Pancreas (tissue), 10 donors: ENCODE measurements at regions not wholly inside any gene's neighbourhood (a gene's known extent, or its start where the extent isn't known, plus 50 kb on each side); places are given as distances from the start of the nearest gene placed in this dataset.

ENCODE experiments used
- ATAC-seq, 4 donors: fragments of 200-7000 bp; cut with Tn5 transposase; one replicate each; pipeline versions ENCODE4 v1.8.0 to v1.9.1; 2020; ENCODE audit warnings: mild to moderate bottlenecking in 4 of 4, moderate library complexity in 4 of 4
- DNase-seq, 6 donors: peaks; one replicate each; pipeline ENCODE4 v3.0.0-alpha.2; 2020
- FAIRE-seq: peaks from 2 replicates; lab custom pipeline; 2012; peaks lifted over from hg19 to GRCh38; lab: Jason Lieb, UNC
- H3K27ac ChIP-seq, 4 donors: fragments of 200-600 bp; sonication (generic); 1 replicate in 3 of 4; 2 replicates in 1 of 4; pipeline versions ENCODE4 v1.5.0 to v1.8.0; 2020
- H3K27me3 ChIP-seq, 4 donors: fragments of 200-600 bp; one replicate each; pipeline ENCODE4 v1.8.0; 2021
- H3K36me3 ChIP-seq, 3 donors: fragments of 200-600 bp; sonication (generic) in 1 of 3; one replicate each; pipeline versions ENCODE4 v1.5.0 to v1.8.0; 2020 to 2021
- H3K4me1 ChIP-seq, 3 donors: fragments of 200-600 bp; one replicate each; pipeline ENCODE4 v1.8.0; 2021
- H3K4me3 ChIP-seq, 4 donors: fragments of 200-600 bp; sonication (generic) in 2 of 4; one replicate each; pipeline versions ENCODE4 v1.5.0 to v1.8.0; 2020 to 2021
- H3K9me3 ChIP-seq, 4 donors: fragments of 200-600 bp; one replicate each; pipeline ENCODE4 v1.8.0; 2021
- CTCF ChIP-seq, 4 donors: fragments of 200-600 bp; sonication (generic) in 3 of 4; IDR thresholded peaks; one replicate each; pipeline versions ENCODE4 v1.5.0 to v1.8.0; 2021; ENCODE audit warnings: antibody characterized with exemption in 4 of 4
- WGBS, 2 donors: extraction: QIAGEN DNeasy Blood & Tissue Kit; methylation state at CpG; one replicate each; pipeline ENCODE4 v1.1.7; 2013; 5-methylcytosine and 5-hydroxymethylcytosine counted together
- intact Hi-C, 3 donors: fragments of 100-400 bp; cut with DNase I; formaldehyde crosslinking; loops; one replicate each; pipeline versions ENCODE4 v1.11.1 to v1.14.2; 2022
- donor health status: healthy with polysubstance abuse.
- donor health status: DM: no; HTN: no; CAD: no; lungs with moderate emphysema.
- donor health status: DM: no; HTN: no; CAD: no.
- donor health status: control.
- donor health status: control.
- donor health status: Bipolar disorder and iron deficiency.
- donor health status: DM: yes; HTN: yes; CAD: no.
- donor health status: DM: no; HTN: no; CAD: no.
- donor health status: DM: no; HTN: no; CAD: no.
- donor health status: DM: yes; HTN: yes; CAD: no.

GRCh38 chr14:25121337-25122129, 71.6 kb upstream of the STXBP6 start:
- 89 to 91% methylated on average over 3 of the region's 3 CpGs for WGBS, 2 donors
- ATAC-seq: peak in 2 of 4 donors; percentile 36 to 58

GRCh38 chr14:25120261-25120660, 70.3 kb upstream of the STXBP6 start:
- no peak for TF ChIP-seq CTCF (IDR thresholded peaks at IDR 0.05)
- Histone ChIP-seq H3K4me1 (no peaks in the 10 kb centered on the region), H3K9me3 (no peaks in the 10 kb centered on the region), H3K4me3 (no peak overlapping the region), H3K27me3 (no peaks in the 10 kb centered on the region), H3K27ac (no peak overlapping the region), H3K36me3 (no peaks in the 10 kb centered on the region)
- DNase-seq (no peak), FAIRE-seq (no peak), ATAC-seq (no peak)
- 61 to 67% methylated on average over 3 of the region's 3 CpGs for WGBS, 2 donors
- intact Hi-C loops: no loop called here

More at GRCh38 chr14:25121337-25122129, 71.6 kb upstream of the STXBP6 start:
- H3K27me3 ChIP-seq: no peaks in the 10 kb centered on the region
- H3K4me3 ChIP-seq: no peak overlapping the region
- no peak overlapping the region for H3K27ac ChIP-seq
- H3K4me1 ChIP-seq: no peaks in the 10 kb centered on the region
- no peak for TF ChIP-seq CTCF (IDR thresholded peaks at IDR 0.05)
- DNase-seq: no peak
- no peak for FAIRE-seq
- no peaks in the 10 kb centered on the region for H3K9me3 ChIP-seq
- intact Hi-C loops: no loop called here
- no peaks in the 10 kb centered on the region for H3K36me3 ChIP-seq

- ATAC-seq (no peak), DNase-seq (no peak), FAIRE-seq (no peak)
- Histone ChIP-seq H3K27ac (no peak overlapping the region), H3K4me1 (no peaks in the 10 kb centered on the region), H3K9me3 (no peaks in the 10 kb centered on the region), H3K36me3 (no peaks in the 10 kb centered on the region), H3K4me3 (no peak overlapping the region), H3K27me3 (no peaks in the 10 kb centered on the region)
- intact Hi-C loops: no loop called here
- TF ChIP-seq CTCF (IDR thresholded peaks at IDR 0.05): no peak
- WGBS, 2 donors: 85 to 87% methylated on average over 2 of the region's 2 CpGs
Observed at GRCh38 chr14:25118671-25119070, 68.7 kb upstream of the STXBP6 start.

- H3K36me3 ChIP-seq: no peaks in the 10 kb centered on the region
- 77 to 83% methylated on average over 1 of the region's 1 CpG for WGBS, 2 donors
- FAIRE-seq: no peak
- H3K27ac ChIP-seq: no peak overlapping the region
- ATAC-seq: no peak
- DNase-seq: no peak
- H3K9me3 ChIP-seq: no peaks in the 10 kb centered on the region
- no peak overlapping the region for H3K4me3 ChIP-seq
- intact Hi-C loops: no loop called here
- no peak for TF ChIP-seq CTCF (IDR thresholded peaks at IDR 0.05)
- peaks cover 0 to 5% (median 0%) of the 10 kb centered on the region in 3 donors for H3K4me1 ChIP-seq
- no peaks in the 10 kb centered on the region for H3K27me3 ChIP-seq
Observed at GRCh38 chr14:25117342-25117741, 67.4 kb upstream of the STXBP6 start.

GRCh38 chr14:25116607-25117006, 66.7 kb upstream of the STXBP6 start:
- H3K27ac ChIP-seq: no peak overlapping the region
- intact Hi-C loops: no loop called here
- ATAC-seq (peak in 1 of 4 donors; percentile 40), DNase-seq (no peak), FAIRE-seq (no peak)
- TF ChIP-seq CTCF (IDR thresholded peaks at IDR 0.05): no peak
- H3K9me3 ChIP-seq: no peaks in the 10 kb centered on the region
- no peaks in the 10 kb centered on the region for H3K36me3 ChIP-seq
- H3K27me3 ChIP-seq: no peaks in the 10 kb centered on the region
- H3K4me3 ChIP-seq: no peak overlapping the region
- H3K4me1 ChIP-seq: peaks cover 0 to 5% (median 0%) of the 10 kb centered on the region in 3 donors
